ENCODE measurements at regions not wholly inside any gene's neighbourhood (a gene's known extent, or its start where the extent isn't known, plus 50 kb on each side); places are given as distances from the start of the nearest gene placed in this dataset.

DNA sequence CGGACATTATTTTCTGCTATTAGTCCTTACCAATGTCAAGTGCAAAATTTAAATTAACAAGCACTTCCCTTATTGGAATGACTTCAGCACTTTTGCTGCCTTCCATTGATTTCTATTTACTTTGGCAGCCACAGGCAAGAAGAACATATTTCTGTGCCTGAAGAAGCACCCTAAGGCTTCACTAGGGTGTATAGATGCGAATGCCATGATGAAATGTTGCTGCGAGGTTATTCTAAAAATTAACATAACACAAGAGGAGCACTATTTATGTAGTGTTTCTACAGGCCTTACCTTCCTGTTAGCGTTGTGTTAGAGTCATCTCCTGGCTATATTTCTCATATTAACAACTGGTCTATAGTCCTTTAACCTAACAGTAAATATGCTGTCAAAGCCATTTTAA lies 365.0 kb upstream of the HNRNPA3 start:
- TF ChIP-seq CEBPB (IDR thresholded peaks at IDR 0.05) = no peak
- no peak for TF ChIP-seq TEAD4 (IDR thresholded peaks at IDR 0.05)
- no peak for TF ChIP-seq TCF12 (IDR thresholded peaks at IDR 0.05; ENCODE audit: low read depth)
- no peak for TF ChIP-seq EP300 (IDR thresholded peaks at IDR 0.05; ENCODE audit: borderline replicate concordance)
- TF ChIP-seq, protein P1, sequence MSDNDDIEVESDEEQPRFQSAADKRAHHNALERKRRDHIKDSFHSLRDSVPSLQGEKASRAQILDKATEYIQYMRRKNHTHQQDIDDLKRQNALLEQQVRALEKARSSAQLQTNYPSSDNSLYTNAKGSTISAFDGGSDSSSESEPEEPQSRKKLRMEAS (IDR thresholded peaks at IDR 0.05) = no peak
- no peak for TF ChIP-seq FOXM1 (IDR thresholded peaks at IDR 0.05; ENCODE audit: borderline replicate concordance, low read depth)

DNA sequence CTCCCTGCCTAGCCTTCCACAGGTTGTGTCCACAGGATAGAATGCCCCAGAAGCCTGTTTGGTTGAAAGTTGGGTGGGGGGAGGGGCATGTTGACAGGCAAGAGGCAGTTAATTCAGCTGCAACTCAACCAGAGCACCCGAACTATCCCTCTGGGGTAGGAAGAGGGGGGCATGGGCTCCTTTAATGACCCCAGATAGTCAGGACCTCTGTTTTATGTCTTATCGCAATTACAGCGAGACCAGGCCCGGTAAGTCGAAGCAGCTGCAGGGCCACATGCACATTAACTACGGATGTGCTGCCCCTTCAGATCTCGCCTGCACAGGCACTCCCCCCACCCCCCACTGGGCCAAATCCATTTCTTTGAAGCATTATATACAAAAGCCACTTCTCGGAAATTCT lies 363.8 kb upstream of the HNRNPA3 start:
- TF ChIP-seq, protein P1 (IDR thresholded peaks at IDR 0.05) = no peak
- TF ChIP-seq TAF1 (IDR thresholded peaks at IDR 0.05; ENCODE audit: low read depth) (no peak), TEAD4 (IDR thresholded peaks at IDR 0.05) (no peak), EGR1 (IDR thresholded peaks at IDR 0.05) (no peak), RAD21 (IDR thresholded peaks at IDR 0.05; ENCODE audit: low read depth) (no peak)

- TF ChIP-seq YY1 (IDR thresholded peaks at IDR 0.05; ENCODE audit: low read depth) (no peak), EGR1 (IDR thresholded peaks at IDR 0.05) (no peak), CREB1 (IDR thresholded peaks at IDR 0.05; ENCODE audit: low read depth) (no peak), TAF1 (IDR thresholded peaks at IDR 0.05; ENCODE audit: low read depth) (no peak), USF1 (IDR thresholded peaks at IDR 0.05) (no peak), ZBTB7A (IDR thresholded peaks at IDR 0.05; ENCODE audit: low read depth) (no peak), RAD21 (IDR thresholded peaks at IDR 0.05; ENCODE audit: low read depth) (no peak), FOXM1 (IDR thresholded peaks at IDR 0.05; ENCODE audit: borderline replicate concordance, low read depth) (no peak), TCF12 (IDR thresholded peaks at IDR 0.05; ENCODE audit: low read depth) (no peak), CEBPB (IDR thresholded peaks at IDR 0.05) (no peak)
- TF ChIP-seq, protein P1 (IDR thresholded peaks at IDR 0.05) = no peak
- TF ChIP-seq, protein P2, sequence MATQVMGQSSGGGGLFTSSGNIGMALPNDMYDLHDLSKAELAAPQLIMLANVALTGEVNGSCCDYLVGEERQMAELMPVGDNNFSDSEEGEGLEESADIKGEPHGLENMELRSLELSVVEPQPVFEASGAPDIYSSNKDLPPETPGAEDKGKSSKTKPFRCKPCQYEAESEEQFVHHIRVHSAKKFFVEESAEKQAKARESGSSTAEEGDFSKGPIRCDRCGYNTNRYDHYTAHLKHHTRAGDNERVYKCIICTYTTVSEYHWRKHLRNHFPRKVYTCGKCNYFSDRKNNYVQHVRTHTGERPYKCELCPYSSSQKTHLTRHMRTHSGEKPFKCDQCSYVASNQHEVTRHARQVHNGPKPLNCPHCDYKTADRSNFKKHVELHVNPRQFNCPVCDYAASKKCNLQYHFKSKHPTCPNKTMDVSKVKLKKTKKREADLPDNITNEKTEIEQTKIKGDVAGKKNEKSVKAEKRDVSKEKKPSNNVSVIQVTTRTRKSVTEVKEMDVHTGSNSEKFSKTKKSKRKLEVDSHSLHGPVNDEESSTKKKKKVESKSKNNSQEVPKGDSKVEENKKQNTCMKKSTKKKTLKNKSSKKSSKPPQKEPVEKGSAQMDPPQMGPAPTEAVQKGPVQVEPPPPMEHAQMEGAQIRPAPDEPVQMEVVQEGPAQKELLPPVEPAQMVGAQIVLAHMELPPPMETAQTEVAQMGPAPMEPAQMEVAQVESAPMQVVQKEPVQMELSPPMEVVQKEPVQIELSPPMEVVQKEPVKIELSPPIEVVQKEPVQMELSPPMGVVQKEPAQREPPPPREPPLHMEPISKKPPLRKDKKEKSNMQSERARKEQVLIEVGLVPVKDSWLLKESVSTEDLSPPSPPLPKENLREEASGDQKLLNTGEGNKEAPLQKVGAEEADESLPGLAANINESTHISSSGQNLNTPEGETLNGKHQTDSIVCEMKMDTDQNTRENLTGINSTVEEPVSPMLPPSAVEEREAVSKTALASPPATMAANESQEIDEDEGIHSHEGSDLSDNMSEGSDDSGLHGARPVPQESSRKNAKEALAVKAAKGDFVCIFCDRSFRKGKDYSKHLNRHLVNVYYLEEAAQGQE (IDR thresholded peaks at IDR 0.05; ENCODE audit: low read depth) = no peak
Observed at GRCh38 chr2:176851200-176851888, 361.2 kb upstream of the HNRNPA3 start.

DNA sequence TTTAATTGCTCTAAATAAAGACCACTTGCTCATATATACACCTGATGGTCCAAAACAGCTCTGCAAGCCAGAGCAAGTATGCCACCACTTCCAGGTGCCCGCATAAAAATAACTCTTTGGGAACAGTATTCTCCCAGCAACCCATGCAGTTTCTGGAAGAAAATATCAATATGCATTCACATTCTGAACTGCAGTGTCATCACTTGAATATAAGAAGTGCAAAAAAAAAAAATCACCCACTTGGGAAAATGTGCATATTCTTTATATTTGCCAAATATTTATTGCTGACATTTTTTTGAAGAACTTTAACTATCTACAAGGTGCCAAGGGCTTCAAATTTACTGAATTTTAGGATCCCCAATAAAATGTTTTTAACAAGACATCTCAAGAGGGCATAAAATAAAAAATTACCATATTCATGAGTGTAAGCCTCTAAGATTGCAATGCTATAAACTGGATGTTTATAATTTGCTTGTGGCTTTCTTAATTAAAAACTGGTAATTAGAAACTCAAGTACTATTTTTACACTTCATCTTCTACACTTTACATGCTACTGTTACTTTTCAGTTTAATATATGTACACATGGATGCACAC lies 360.6 kb upstream of the HNRNPA3 start:
- TF ChIP-seq, protein P2 (IDR thresholded peaks at IDR 0.05; ENCODE audit: low read depth) = no peak
- TF ChIP-seq CREB1 (IDR thresholded peaks at IDR 0.05; ENCODE audit: low read depth) = no peak
- no peak for TF ChIP-seq NFIC (IDR thresholded peaks at IDR 0.05)

GRCh38 chr2:176852667-176853066 lies 359.9 kb upstream of the HNRNPA3 start:
- TF ChIP-seq EP300 (IDR thresholded peaks at IDR 0.05; ENCODE audit: borderline replicate concordance) (no peak), FOXM1 (IDR thresholded peaks at IDR 0.05; ENCODE audit: borderline replicate concordance, low read depth) (no peak), CEBPB (IDR thresholded peaks at IDR 0.05) (no peak), RAD21 (IDR thresholded peaks at IDR 0.05; ENCODE audit: low read depth) (no peak), CREB1 (IDR thresholded peaks at IDR 0.05; ENCODE audit: low read depth) (no peak), TEAD4 (IDR thresholded peaks at IDR 0.05) (no peak), ZBTB7A (IDR thresholded peaks at IDR 0.05; ENCODE audit: low read depth) (no peak), EGR1 (IDR thresholded peaks at IDR 0.05) (no peak), TAF1 (IDR thresholded peaks at IDR 0.05; ENCODE audit: low read depth) (no peak), NFIC (IDR thresholded peaks at IDR 0.05) (no peak)
- TF ChIP-seq, protein P2 (IDR thresholded peaks at IDR 0.05; ENCODE audit: low read depth) = no peak
